Sigmoid colon (tissue), 6 donors: ENCODE measurements at regions not wholly inside any gene's neighbourhood (a gene's known extent, or its start where the extent isn't known, plus 50 kb on each side); places are given as distances from the start of the nearest gene placed in this dataset.

Experiments
- DNase-seq: peaks from one replicate; pipeline ENCODE4 v3.0.0-alpha.2; 2019
- H3K27ac ChIP-seq, 4 donors: fragments of 200-600 bp; sonication (generic); one replicate each; pipeline ENCODE4 v1.5.1; 2016 to 2019; ENCODE audit warnings: mild to moderate bottlenecking in 1 of 4
- H3K27me3 ChIP-seq, 3 donors: fragments of 200-600 bp; sonication (generic); one replicate each; pipeline ENCODE4 v1.5.1; 2019; ENCODE audit warnings: mild to moderate bottlenecking in 1 of 3
- H3K36me3 ChIP-seq, 4 donors: fragments of 200-600 bp; sonication (generic); one replicate each; pipeline ENCODE4 v1.5.1; 2016 to 2019
- H3K4me1 ChIP-seq, 4 donors: fragments of 200-600 bp; sonication (generic); one replicate each; pipeline ENCODE4 v1.5.1; 2017 to 2019
- H3K4me3 ChIP-seq, 4 donors: fragments of 200-600 bp; sonication (generic); one replicate each; pipeline ENCODE4 v1.5.1; 2017 to 2019; ENCODE audit warnings: mild to moderate bottlenecking in 2 of 4, moderate library complexity in 1 of 4
- H3K9me3 ChIP-seq, 4 donors: fragments of 200-600 bp in 3 of 4; sonication (generic) in 3 of 4; one replicate each; pipeline versions ENCODE4 v1.5.1 to v1.6.1; 2013 to 2019
- EP300 ChIP-seq, 4 donors: sonication (generic); formaldehyde crosslinking; IDR thresholded peaks; one replicate each; pipeline ENCODE4 v1.6.1; 2017; ENCODE audit warnings: antibody characterized with exemption in 4 of 4
- POLR2A ChIP-seq, 2 donors: fragments of 450-650 bp; IDR thresholded peaks; one replicate each; pipeline ENCODE4 v1.6.1; 2016; ENCODE audit warnings: antibody characterized with exemption in 2 of 2, mild to moderate bottlenecking in 2 of 2, moderate library complexity in 2 of 2
- POLR2AphosphoS5 ChIP-seq, 4 donors: sonication (generic); formaldehyde crosslinking; IDR thresholded peaks; one replicate each; pipeline ENCODE4 v1.6.1; 2017; ENCODE audit warnings: antibody characterized with exemption in 4 of 4
- WGBS, 2 donors: extraction: QIAGEN DNeasy Blood & Tissue Kit; methylation state at CpG; one replicate each; pipeline ENCODE4 v1.1.7; 2013; 5-methylcytosine and 5-hydroxymethylcytosine counted together
- intact Hi-C: fragments of 100-400 bp; cut with DNase I; formaldehyde crosslinking; loops from one replicate; pipeline ENCODE4 v1.15.1; 2023
- TF ChIP-seq, protein P1 (sequence below), 4 experiments: fragments of 450-650 bp in 3 of 4; fragments of 200-600 bp in 1 of 4; IDR thresholded peaks; one replicate each; pipeline ENCODE4 v1.5.1; 2016 to 2019; ENCODE audit warnings: antibody characterized with exemption in 4 of 4, mild to moderate bottlenecking in 3 of 4, moderate library complexity in 2 of 4
- donor health status: healthy with polysubstance abuse.
- donor health status: healthy.

DNA sequence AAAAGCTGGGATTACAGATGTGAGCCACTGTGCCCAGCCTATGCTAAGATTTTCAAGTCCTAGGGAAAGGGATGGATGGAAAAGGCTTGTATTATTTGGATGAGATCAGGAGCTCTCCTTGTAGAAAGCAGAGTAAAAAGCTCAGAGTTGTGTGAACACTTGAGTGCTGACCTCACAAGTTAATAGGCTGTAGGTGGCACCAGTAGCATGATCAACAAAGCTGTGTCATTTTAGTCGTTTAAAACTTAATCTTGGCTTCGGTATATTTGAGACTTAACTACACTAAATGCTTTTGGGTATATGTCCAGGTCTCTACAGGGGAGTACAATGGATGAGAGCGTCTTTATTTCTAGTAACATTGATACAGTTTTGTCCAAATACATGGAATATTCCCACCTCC, 264.2 kb downstream of the TMEM38B start:
- no peak for DNase-seq
- WGBS, 2 donors, result 73 to 83% methylated on average over 3 of the region's 3 CpGs
- Histone ChIP-seq H3K4me1 (no peaks in the 10 kb centered on the region), H3K36me3 (no peaks in the 10 kb centered on the region), H3K4me3 (no peak overlapping the region), H3K27me3 (no peaks in the 10 kb centered on the region), H3K27ac (no peak overlapping the region), H3K9me3 (no peaks in the 10 kb centered on the region)
- intact Hi-C loops, result no loop called here
- TF ChIP-seq, protein P1, sequence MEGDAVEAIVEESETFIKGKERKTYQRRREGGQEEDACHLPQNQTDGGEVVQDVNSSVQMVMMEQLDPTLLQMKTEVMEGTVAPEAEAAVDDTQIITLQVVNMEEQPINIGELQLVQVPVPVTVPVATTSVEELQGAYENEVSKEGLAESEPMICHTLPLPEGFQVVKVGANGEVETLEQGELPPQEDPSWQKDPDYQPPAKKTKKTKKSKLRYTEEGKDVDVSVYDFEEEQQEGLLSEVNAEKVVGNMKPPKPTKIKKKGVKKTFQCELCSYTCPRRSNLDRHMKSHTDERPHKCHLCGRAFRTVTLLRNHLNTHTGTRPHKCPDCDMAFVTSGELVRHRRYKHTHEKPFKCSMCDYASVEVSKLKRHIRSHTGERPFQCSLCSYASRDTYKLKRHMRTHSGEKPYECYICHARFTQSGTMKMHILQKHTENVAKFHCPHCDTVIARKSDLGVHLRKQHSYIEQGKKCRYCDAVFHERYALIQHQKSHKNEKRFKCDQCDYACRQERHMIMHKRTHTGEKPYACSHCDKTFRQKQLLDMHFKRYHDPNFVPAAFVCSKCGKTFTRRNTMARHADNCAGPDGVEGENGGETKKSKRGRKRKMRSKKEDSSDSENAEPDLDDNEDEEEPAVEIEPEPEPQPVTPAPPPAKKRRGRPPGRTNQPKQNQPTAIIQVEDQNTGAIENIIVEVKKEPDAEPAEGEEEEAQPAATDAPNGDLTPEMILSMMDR (IDR thresholded peaks at IDR 0.05), result no peak
- TF ChIP-seq POLR2A (IDR thresholded peaks at IDR 0.05) (no peak), POLR2AphosphoS5 (IDR thresholded peaks at IDR 0.05) (no peak), EP300 (IDR thresholded peaks at IDR 0.05) (no peak)

DNA sequence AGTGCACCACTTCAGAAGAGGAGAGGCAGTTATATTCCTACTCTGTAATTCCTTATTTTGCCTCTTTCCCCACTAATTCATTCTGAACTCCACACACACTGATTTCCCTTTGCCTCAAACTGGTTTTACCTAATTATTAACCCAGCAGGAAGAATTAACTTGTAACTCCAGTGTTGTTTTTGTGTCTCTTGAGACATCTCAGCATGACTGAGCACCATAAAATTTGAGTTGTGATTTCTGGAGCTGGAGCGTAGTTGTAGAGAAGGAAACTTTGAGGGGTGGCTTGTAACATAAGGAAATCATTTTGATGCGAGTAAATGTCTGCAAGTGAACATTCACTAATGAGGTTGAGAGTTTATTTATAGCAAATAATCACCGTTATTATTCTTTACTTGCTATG, 265.2 kb downstream of the TMEM38B start:
- no peaks in the 10 kb centered on the region for H3K4me1 ChIP-seq
- H3K9me3 ChIP-seq, result no peaks in the 10 kb centered on the region
- no peak overlapping the region for H3K27ac ChIP-seq
- no peak for TF ChIP-seq POLR2AphosphoS5 (IDR thresholded peaks at IDR 0.05)
- no peak for TF ChIP-seq EP300 (IDR thresholded peaks at IDR 0.05)
- TF ChIP-seq, protein P1 (IDR thresholded peaks at IDR 0.05), result no peak
- no peak for TF ChIP-seq POLR2A (IDR thresholded peaks at IDR 0.05)
- WGBS, 2 donors, result 60 to 69% methylated on average over 3 of the region's 3 CpGs
- H3K27me3 ChIP-seq, result no peaks in the 10 kb centered on the region
- no peak for DNase-seq
- no peak overlapping the region for H3K4me3 ChIP-seq
- intact Hi-C loops, result no loop called here
- no peaks in the 10 kb centered on the region for H3K36me3 ChIP-seq

DNA sequence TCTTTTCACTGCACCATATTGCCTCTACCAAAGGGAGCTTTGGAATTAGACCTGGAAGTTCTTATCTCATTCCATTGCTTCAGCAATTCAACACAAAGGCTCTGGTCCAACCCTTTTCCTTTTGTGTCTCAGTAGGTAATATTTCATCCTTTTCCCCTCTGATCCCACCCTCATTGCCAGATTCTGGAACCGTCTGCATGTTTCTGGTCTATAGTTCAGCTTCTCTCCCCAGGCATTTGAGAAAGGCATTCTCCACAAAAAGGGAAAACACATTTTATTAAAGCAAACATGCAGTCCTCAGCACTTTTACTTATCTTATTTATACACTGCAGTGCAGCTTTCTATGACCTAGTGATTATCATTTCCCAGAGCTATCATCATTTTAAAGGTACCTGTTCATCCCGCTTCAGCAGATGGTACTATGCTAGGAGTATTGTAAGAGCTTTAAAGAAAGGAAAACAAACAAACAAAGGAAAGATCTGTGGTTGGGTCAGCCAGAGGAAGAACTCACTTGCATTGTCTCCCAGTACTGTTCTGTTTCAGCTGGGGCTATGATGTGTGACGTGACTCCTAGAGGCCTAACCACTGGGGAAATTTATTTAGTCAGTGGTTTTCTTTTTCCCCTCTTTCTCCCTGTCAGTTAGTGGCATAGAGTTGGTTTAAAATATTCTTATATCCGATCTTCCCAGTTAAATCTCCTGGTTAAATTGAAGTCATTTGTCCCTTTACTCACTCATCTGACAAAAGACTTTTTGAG, 269.2 kb downstream of the TMEM38B start:
- 83 to 85% methylated on average over 4 of the region's 4 CpGs for WGBS, 2 donors
- H3K27ac ChIP-seq, result no peak overlapping the region
- intact Hi-C loops, result no loop called here
- no peaks in the 10 kb centered on the region for H3K36me3 ChIP-seq
- no peak for DNase-seq
- H3K9me3 ChIP-seq, result no peaks in the 10 kb centered on the region
- H3K4me1 ChIP-seq, result no peaks in the 10 kb centered on the region
- no peak for TF ChIP-seq EP300 (IDR thresholded peaks at IDR 0.05)
- TF ChIP-seq POLR2A (IDR thresholded peaks at IDR 0.05), result no peak
- TF ChIP-seq POLR2AphosphoS5 (IDR thresholded peaks at IDR 0.05), result no peak
- TF ChIP-seq, protein P1 (IDR thresholded peaks at IDR 0.05), result no peak
- no peaks in the 10 kb centered on the region for H3K27me3 ChIP-seq
- H3K4me3 ChIP-seq, result no peak overlapping the region

- Histone ChIP-seq H3K27ac (no peak overlapping the region), H3K4me1 (no peaks in the 10 kb centered on the region), H3K9me3 (no peaks in the 10 kb centered on the region), H3K27me3 (no peaks in the 10 kb centered on the region), H3K36me3 (no peaks in the 10 kb centered on the region), H3K4me3 (no peak overlapping the region)
- intact Hi-C loops, result no loop called here
- TF ChIP-seq EP300 (IDR thresholded peaks at IDR 0.05), result no peak
- no peak for TF ChIP-seq POLR2AphosphoS5 (IDR thresholded peaks at IDR 0.05)
- TF ChIP-seq, protein P1 (IDR thresholded peaks at IDR 0.05), result no peak
- TF ChIP-seq POLR2A (IDR thresholded peaks at IDR 0.05), result no peak
- DNase-seq, result no peak
These were observed 269.8 kb downstream of the TMEM38B start for GRCh38 chr9:105964156-105964555.

GRCh38 chr9:105966834-105967233, 272.5 kb downstream of the TMEM38B start:
- Histone ChIP-seq H3K27ac (no peak overlapping the region), H3K9me3 (no peaks in the 10 kb centered on the region), H3K27me3 (no peaks in the 10 kb centered on the region), H3K4me3 (no peak overlapping the region), H3K4me1 (no peaks in the 10 kb centered on the region), H3K36me3 (no peaks in the 10 kb centered on the region)
- DNase-seq, result no peak
- 83 to 90% methylated on average over 1 of the region's 1 CpG for WGBS, 2 donors
- intact Hi-C loops, result no loop called here
- TF ChIP-seq EP300 (IDR thresholded peaks at IDR 0.05) (no peak), POLR2AphosphoS5 (IDR thresholded peaks at IDR 0.05) (no peak), POLR2A (IDR thresholded peaks at IDR 0.05) (no peak)
- TF ChIP-seq, protein P1 (IDR thresholded peaks at IDR 0.05), result no peak
